A673 (cell line): ENCODE measurements at regions not wholly inside any gene's neighbourhood (a gene's known extent, or its start where the extent isn't known, plus 50 kb on each side); places are given as distances from the start of the nearest gene placed in this dataset.

Experiments used
- CTCF ChIP-seq: fragments of 300-800, 200-600 bp; sonication (generic); conservative IDR thresholded peaks from 2 replicates; pipeline ENCODE4 v1.5.1; 2017; ENCODE audit warnings: low read depth, mild to moderate bottlenecking, antibody characterized with exemption, low read length, moderate library complexity, mixed read lengths
- EZH2 ChIP-seq: fragments of 200-600 bp; sonication (generic); IDR thresholded peaks from 2 replicates; pipeline ENCODE4 v1.6.1; 2017; ENCODE audit warnings: borderline replicate concordance, low read depth, mild to moderate bottlenecking, mixed read lengths, antibody characterized with exemption, low read length; ENCODE audit not compliant: poor library complexity, severe bottlenecking

GRCh38 chr21:15397258-15397657 is 332.5 kb upstream of the NRIP1 start:
- TF ChIP-seq CTCF, result no peak
- TF ChIP-seq EZH2, result no peak
